ENCODE measurements at regions not wholly inside any gene's neighbourhood (a gene's known extent, or its start where the extent isn't known, plus 50 kb on each side); places are given as distances from the start of the nearest gene placed in this dataset.

- TF ChIP-seq CTCF (IDR thresholded peaks at IDR 0.05; ENCODE audit: control insufficient read depth, insufficient read depth, low read depth, low read length, missing control alignments) = no peak
- H3K4me3 ChIP-seq (ENCODE audit: control insufficient read depth, low read depth, low read length) = no peak overlapping the region
- no peak for DNase-seq (ENCODE audit: low read depth)
Observed at GRCh38 chr6:14055541-14055940, 62.0 kb upstream of the CD83 start.

GRCh38 chr6:14058029-14058695 is 59.4 kb upstream of the CD83 start:
- no peak for TF ChIP-seq CTCF (IDR thresholded peaks at IDR 0.05; ENCODE audit: control insufficient read depth, insufficient read depth, low read depth, low read length, missing control alignments)
- no peak for DNase-seq (ENCODE audit: low read depth)

GRCh38 chr6:14058735-14059134 is 58.8 kb upstream of the CD83 start:
- no peak for DNase-seq (ENCODE audit: low read depth)
- H3K4me3 ChIP-seq (ENCODE audit: control insufficient read depth, low read depth, low read length) = no peak overlapping the region
- TF ChIP-seq CTCF (IDR thresholded peaks at IDR 0.05; ENCODE audit: control insufficient read depth, insufficient read depth, low read depth, low read length, missing control alignments) = no peak

More at GRCh38 chr6:14058029-14058695, 59.4 kb upstream of the CD83 start:
- H3K4me3 ChIP-seq (ENCODE audit: control insufficient read depth, low read depth, low read length) = no peak overlapping the region

- no peak for DNase-seq (ENCODE audit: low read depth)
- H3K4me3 ChIP-seq (ENCODE audit: control insufficient read depth, low read depth, low read length) = no peak overlapping the region
- no peak for TF ChIP-seq CTCF (IDR thresholded peaks at IDR 0.05; ENCODE audit: control insufficient read depth, insufficient read depth, low read depth, low read length, missing control alignments)
Observed at GRCh38 chr6:14059791-14060436, 57.7 kb upstream of the CD83 start.

GRCh38 chr6:14060971-14061370 is 56.6 kb upstream of the CD83 start:
- no peak for TF ChIP-seq CTCF (IDR thresholded peaks at IDR 0.05; ENCODE audit: control insufficient read depth, insufficient read depth, low read depth, low read length, missing control alignments)
- no peak overlapping the region for H3K4me3 ChIP-seq (ENCODE audit: control insufficient read depth, low read depth, low read length)
- DNase-seq (ENCODE audit: low read depth) = no peak

GRCh38 chr6:14061643-14062042 is 55.9 kb upstream of the CD83 start:
- DNase-seq (ENCODE audit: low read depth) = no peak
- TF ChIP-seq CTCF (IDR thresholded peaks at IDR 0.05; ENCODE audit: control insufficient read depth, insufficient read depth, low read depth, low read length, missing control alignments) = no peak
- no peak overlapping the region for H3K4me3 ChIP-seq (ENCODE audit: control insufficient read depth, low read depth, low read length)
